NCI-H774 (cell line): ENCODE measurements at regions not wholly inside any gene's neighbourhood (a gene's known extent, or its start where the extent isn't known, plus 50 kb on each side); places are given as distances from the start of the nearest gene placed in this dataset.

ENCODE experiments used
- DNase-seq: peaks from one replicate; lab custom pipeline; 2025; lab: John Stamatoyannopoulos, UW

GRCh38 chr10:126847666-126848065 lies 57.6 kb upstream of the DOCK1 start:
- DNase-seq, result no peak

GRCh38 chr10:126849646-126850045 lies 55.6 kb upstream of the DOCK1 start:
- DNase-seq, result no peak

- no peak for DNase-seq
These were observed 53.7 kb upstream of the DOCK1 start for GRCh38 chr10:126851414-126852108.

DNA sequence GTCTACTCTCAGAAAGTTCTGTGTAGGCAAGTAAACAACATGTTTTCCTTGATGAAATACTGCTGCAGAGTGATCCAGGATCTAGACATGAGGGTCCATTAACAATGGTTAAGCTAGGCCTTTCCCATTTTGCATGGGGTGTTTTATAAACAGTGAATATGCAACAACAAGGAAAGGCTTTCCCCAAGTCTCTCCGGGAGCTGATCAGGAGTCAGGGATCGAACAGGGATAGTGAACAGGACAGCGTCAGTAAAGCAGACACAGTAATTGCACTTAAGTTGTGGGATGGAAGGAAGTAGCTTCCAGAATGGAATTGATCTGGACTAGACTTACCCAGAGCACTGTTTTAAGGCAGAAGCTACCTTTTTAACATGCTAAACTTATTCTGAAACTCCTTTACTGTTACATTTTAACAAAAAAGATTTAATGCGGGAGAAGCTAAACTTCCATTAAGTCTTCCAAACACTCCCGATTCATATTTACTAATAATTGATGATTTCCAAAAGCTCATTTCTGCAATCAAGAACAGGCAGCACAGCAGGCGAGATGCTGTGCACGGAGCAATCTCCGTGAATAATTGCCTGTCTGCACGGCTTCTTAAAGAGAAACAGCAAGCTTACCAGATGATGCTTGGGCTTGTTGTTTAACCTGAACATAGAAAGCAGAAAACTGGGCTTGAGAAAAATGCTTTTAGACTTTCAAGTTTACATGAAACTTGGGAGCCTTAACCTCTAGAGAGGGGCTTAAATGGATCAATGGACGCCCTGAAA lies 50.3 kb upstream of the DOCK1 start:
- no peak for DNase-seq
